ENCODE measurements at regions not wholly inside any gene's neighbourhood (a gene's known extent, or its start where the extent isn't known, plus 50 kb on each side); places are given as distances from the start of the nearest gene placed in this dataset.

DNA sequence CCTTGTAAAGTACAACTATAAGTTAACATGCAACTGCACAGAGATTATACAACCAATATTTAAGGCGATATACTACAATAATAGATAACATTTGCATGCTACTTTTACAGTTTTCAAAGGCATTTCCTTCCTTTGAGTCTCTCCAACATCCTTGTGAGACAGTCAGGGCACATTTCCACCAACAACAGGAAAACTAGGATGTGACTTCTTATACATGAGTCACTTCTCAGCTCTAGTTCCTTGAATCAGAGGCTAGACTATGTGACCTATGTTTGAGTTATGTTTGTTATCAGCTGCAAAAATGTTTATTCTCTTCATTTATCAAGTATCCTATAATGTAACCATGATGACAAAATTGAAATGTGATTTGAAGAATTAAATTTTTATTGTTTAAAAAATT is 51.7 kb upstream of the TFAP2D start:
- TF ChIP-seq POLR2A (IDR thresholded peaks at IDR 0.05) (no peak), CTCF (IDR thresholded peaks at IDR 0.05 in 4 of 5, conservative IDR thresholded peaks at IDR 0.05 in 1 of 5) (no peak)
